ENCODE measurements at regions not wholly inside any gene's neighbourhood (a gene's known extent, or its start where the extent isn't known, plus 50 kb on each side); places are given as distances from the start of the nearest gene placed in this dataset.
A peak's percentile ranks its signal among the peaks of the same experiment; 100 is the strongest.

GRCh38 chr1:203424861-203425662 is 50.5 kb upstream of the PRELP start:
- no peak for DNase-seq (ENCODE audit: low read depth)
- Histone ChIP-seq H3K36me3 (ENCODE audit: control insufficient read depth, insufficient read depth, low read length) (no peaks in the 10 kb centered on the region), H3K27me3 (ENCODE audit: control insufficient read depth, insufficient read depth, low read length) (peaks cover 7% of the 10 kb centered on the region), H3K4me3 (ENCODE audit: low read depth, low read length) (no peak overlapping the region)
- no peak for FAIRE-seq
- TF ChIP-seq CTCF (IDR thresholded peaks at IDR 0.05; ENCODE audit: insufficient read depth, low read length, severe bottlenecking): no peak

- no peak for TF ChIP-seq CTCF (IDR thresholded peaks at IDR 0.05; ENCODE audit: insufficient read depth, low read length, severe bottlenecking)
- H3K27me3 ChIP-seq (ENCODE audit: control insufficient read depth, insufficient read depth, low read length): peaks cover 9% of the 10 kb centered on the region
- DNase-seq (ENCODE audit: low read depth) (peak; percentile 35), FAIRE-seq (no peak)
- H3K36me3 ChIP-seq (ENCODE audit: control insufficient read depth, insufficient read depth, low read length): no peaks in the 10 kb centered on the region
- no peak overlapping the region for H3K4me3 ChIP-seq (ENCODE audit: low read depth, low read length)
These were observed 50.0 kb upstream of the PRELP start for GRCh38 chr1:203425663-203425975.

Data from bronchial epithelial cell (primary cell).